AG04450 (cell line): ENCODE measurements at regions not wholly inside any gene's neighbourhood (a gene's known extent, or its start where the extent isn't known, plus 50 kb on each side); places are given as distances from the start of the nearest gene placed in this dataset.

Experiments
- CTCF ChIA-PET: fragments of 300-600, 350-600 bp; formaldehyde crosslinking; extraction: SDS; loops from one replicate; lab custom pipeline; 2022; ENCODE audit warnings: antibody characterized with exemption, inconsistent platforms; lab: Charles Lee
- POLR2A ChIA-PET: fragments of 350-600 bp; formaldehyde crosslinking; extraction: SDS; loops from one replicate; lab custom pipeline; 2021; ENCODE audit warnings: antibody characterized with exemption, inconsistent platforms; lab: Yijun Ruan, JAX
- DNase-seq: peaks from one replicate; pipeline ENCODE4 v3.0.0-alpha.2; 2011; ENCODE audit warnings: low read depth, low spot score
- H3K27ac ChIP-seq: one replicate; pipeline ENCODE4 v1.5.1; 2012; ENCODE audit warnings: low read depth, low read length, control low read depth
- H3K27me3 ChIP-seq: one replicate; pipeline ENCODE4 v1.6.0; 2012; ENCODE audit warnings: low read length; ENCODE audit not compliant: control insufficient read depth, insufficient read depth
- H3K4me3 ChIP-seq: 2 replicates; pipeline ENCODE4 v1.5.1; 2011; ENCODE audit warnings: mild to moderate bottlenecking, low read depth, low read length, control low read depth
- H3K9me3 ChIP-seq: 2 replicates; pipeline ENCODE4 v1.5.1; 2012; ENCODE audit warnings: low read length; ENCODE audit not compliant: control insufficient read depth, insufficient read depth
- CTCF ChIP-seq: IDR thresholded peaks from 2 replicates; pipeline ENCODE4 v1.5.1; 2011; ENCODE audit warnings: low read depth, low read length, control low read depth, inconsistent platforms

- H3K27ac ChIP-seq = peak overlapping the region; percentile 68
- peak; percentile 54 for DNase-seq
- H3K27me3 ChIP-seq = no peaks in the 10 kb centered on the region
- ChIA-PET POLR2A (no interaction called here), CTCF (no interaction called here)
- H3K4me3 ChIP-seq = no peak overlapping the region
- TF ChIP-seq CTCF = no peak
- no peaks in the 10 kb centered on the region for H3K9me3 ChIP-seq
Measured at GRCh38 chr3:64291345-64291744, 66.1 kb upstream of the PRICKLE2 start.

GRCh38 chr3:64290864-64291263 is 65.6 kb upstream of the PRICKLE2 start:
- no peaks in the 10 kb centered on the region for H3K9me3 ChIP-seq
- TF ChIP-seq CTCF = no peak
- CTCF ChIA-PET = no interaction called here
- peak overlapping the region; percentile 68 for H3K27ac ChIP-seq
- POLR2A ChIA-PET = no interaction called here
- H3K4me3 ChIP-seq = no peak overlapping the region
- no peaks in the 10 kb centered on the region for H3K27me3 ChIP-seq
- no peak for DNase-seq

- H3K9me3 ChIP-seq = no peaks in the 10 kb centered on the region
- H3K27ac ChIP-seq = no peak overlapping the region
- TF ChIP-seq CTCF = no peak
- ChIA-PET POLR2A (no interaction called here), CTCF (interaction anchor here (0.6 kb wide), 1 partner anchor 185 kb away, joined by 3 read pairs; no protein-coding TSS in a partner anchor)
- no peaks in the 10 kb centered on the region for H3K27me3 ChIP-seq
- no peak overlapping the region for H3K4me3 ChIP-seq
- no peak for DNase-seq
Measured at GRCh38 chr3:64290161-64290560, 64.9 kb upstream of the PRICKLE2 start.

- DNase-seq = no peak
- POLR2A ChIA-PET = no interaction called here
- TF ChIP-seq CTCF = no peak
- Histone ChIP-seq H3K27ac (no peak overlapping the region), H3K9me3 (no peaks in the 10 kb centered on the region), H3K4me3 (no peak overlapping the region), H3K27me3 (no peaks in the 10 kb centered on the region)
- CTCF ChIA-PET = interaction anchor here (0.6 kb wide), 1 partner anchor 185 kb away, joined by 3 read pairs; no protein-coding TSS in a partner anchor
Measured at GRCh38 chr3:64289622-64290021, 64.4 kb upstream of the PRICKLE2 start.

- Histone ChIP-seq H3K9me3 (no peaks in the 10 kb centered on the region), H3K27me3 (no peaks in the 10 kb centered on the region), H3K27ac (no peak overlapping the region), H3K4me3 (no peak overlapping the region)
- TF ChIP-seq CTCF = no peak
- CTCF ChIA-PET = no interaction called here
- POLR2A ChIA-PET = no interaction called here
- DNase-seq = no peak
Measured at GRCh38 chr3:64278625-64279024, 53.4 kb upstream of the PRICKLE2 start.
